ENCODE measurements at regions not wholly inside any gene's neighbourhood (a gene's known extent, or its start where the extent isn't known, plus 50 kb on each side); places are given as distances from the start of the nearest gene placed in this dataset.
"Not testable (repeated sequence)": the region's sequence is repeated elsewhere in the genome, so short reads cannot be mapped to it uniquely, and the experiment has no call there.

- H3K4me3 ChIP-seq (ENCODE audit: low read depth, low read length), result no peak overlapping the region
- in situ Hi-C loops (cut with HindIII; ENCODE audit: low sequenced_read_pairs), result no loop called here
- DNase-seq (ENCODE audit: low read depth, low spot score), result peak; percentile 45
- no peak for TF ChIP-seq CTCF (IDR thresholded peaks at IDR 0.05; ENCODE audit: low read depth, low read length)
Observed at GRCh38 chr3:175951047-175951694, 1092.0 kb downstream of the NAALADL2 start.

GRCh38 chr3:175948041-175948440, 1088.9 kb downstream of the NAALADL2 start:
- DNase-seq (ENCODE audit: low read depth, low spot score), result no peak
- in situ Hi-C loops (cut with HindIII; ENCODE audit: low sequenced_read_pairs), result no loop called here
- no peak overlapping the region for H3K4me3 ChIP-seq (ENCODE audit: low read depth, low read length)
- no peak for TF ChIP-seq CTCF (IDR thresholded peaks at IDR 0.05; ENCODE audit: low read depth, low read length)

DNA sequence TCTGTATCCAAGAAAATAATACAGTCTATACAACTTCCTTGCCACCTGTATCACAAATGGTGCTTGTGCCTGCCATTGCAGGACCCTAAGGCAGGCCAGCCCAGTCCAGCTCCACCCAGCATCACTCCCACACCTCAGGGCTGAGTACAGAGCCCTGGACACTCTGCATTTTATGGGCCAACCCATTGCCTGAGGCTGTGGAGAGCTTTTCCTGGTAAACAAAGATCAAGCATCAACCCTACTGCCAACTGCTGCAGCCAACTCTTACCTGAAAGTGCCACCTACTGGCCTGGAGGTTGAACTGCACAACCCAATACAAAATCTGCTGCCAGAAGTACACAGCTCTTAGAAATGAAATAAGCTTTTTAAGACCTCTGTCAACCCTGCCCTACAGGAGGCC, 1082.2 kb downstream of the NAALADL2 start:
- peak; percentile 40 for TF ChIP-seq CTCF (IDR thresholded peaks at IDR 0.05; ENCODE audit: low read depth, low read length)
- H3K4me3 ChIP-seq (ENCODE audit: low read depth, low read length), result no peak overlapping the region
- DNase-seq (ENCODE audit: low read depth, low spot score), result no peak
- in situ Hi-C loops (cut with HindIII; ENCODE audit: low sequenced_read_pairs), result no loop called here

GRCh38 chr3:175940881-175941280, 1081.7 kb downstream of the NAALADL2 start:
- in situ Hi-C loops (cut with HindIII; ENCODE audit: low sequenced_read_pairs), result no loop called here
- TF ChIP-seq CTCF (IDR thresholded peaks at IDR 0.05; ENCODE audit: low read depth, low read length), result no peak
- H3K4me3 ChIP-seq (ENCODE audit: low read depth, low read length), result no peak overlapping the region

DNA sequence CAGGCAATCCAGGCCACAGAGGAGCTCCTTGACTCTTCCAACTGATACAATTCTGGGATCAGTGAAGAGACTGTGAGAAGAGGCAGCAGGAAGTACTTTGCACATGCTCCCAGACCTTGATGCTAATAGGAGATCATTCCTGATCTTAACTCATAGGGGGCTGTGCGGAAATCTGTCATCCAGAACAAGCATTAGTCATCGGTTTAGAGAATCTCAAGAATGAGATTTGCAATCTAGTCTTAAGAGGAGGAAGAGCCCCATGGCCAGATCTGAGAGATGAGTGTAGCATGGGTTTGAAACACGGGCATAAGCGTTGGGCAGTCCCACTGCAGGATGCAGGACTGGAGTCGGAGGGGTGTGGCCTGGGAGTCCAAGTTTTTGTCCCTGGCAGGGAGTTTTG, 1081.1 kb downstream of the NAALADL2 start:
- in situ Hi-C loops (cut with HindIII; ENCODE audit: low sequenced_read_pairs), result no loop called here
- H3K4me3 ChIP-seq (ENCODE audit: low read depth, low read length), result no peak overlapping the region
- DNase-seq (ENCODE audit: low read depth, low spot score), result peak; percentile 15
- TF ChIP-seq CTCF (IDR thresholded peaks at IDR 0.05; ENCODE audit: low read depth, low read length), result no peak

More at GRCh38 chr3:175940881-175941280, 1081.7 kb downstream of the NAALADL2 start:
- DNase-seq (ENCODE audit: low read depth, low spot score), result no peak

GRCh38 chr3:175937367-175937766, 1078.2 kb downstream of the NAALADL2 start:
- DNase-seq (ENCODE audit: low read depth, low spot score); in situ Hi-C loops (cut with HindIII; ENCODE audit: low sequenced_read_pairs); H3K4me3 ChIP-seq (ENCODE audit: low read depth, low read length): not testable (repeated sequence)

GRCh38 chr3:175932586-175932985, 1073.5 kb downstream of the NAALADL2 start:
- H3K4me3 ChIP-seq (ENCODE audit: low read depth, low read length), result no peak overlapping the region
- peak; percentile 39 for DNase-seq (ENCODE audit: low read depth, low spot score)
- TF ChIP-seq CTCF (IDR thresholded peaks at IDR 0.05; ENCODE audit: low read depth, low read length), result no peak
- in situ Hi-C loops (cut with HindIII; ENCODE audit: low sequenced_read_pairs), result no loop called here
